ENCODE measurements at regions not wholly inside any gene's neighbourhood (a gene's known extent, or its start where the extent isn't known, plus 50 kb on each side); places are given as distances from the start of the nearest gene placed in this dataset.

- TF ChIP-seq EZH2 (IDR thresholded peaks at IDR 0.05; ENCODE audit: insufficient read depth, poor library complexity, severe bottlenecking) (no peak), EZH2phosphoT487 (IDR thresholded peaks at IDR 0.05; ENCODE audit: insufficient read depth, low read depth) (no peak)
Observed at GRCh38 chr10:108427146-108427545, 1262.6 kb upstream of the SORCS1 start.

Data from GM23248 (cell line).